ENCODE measurements at regions not wholly inside any gene's neighbourhood (a gene's known extent, or its start where the extent isn't known, plus 50 kb on each side); places are given as distances from the start of the nearest gene placed in this dataset.
"Not testable (repeated sequence)": the region's sequence is repeated elsewhere in the genome, so short reads cannot be mapped to it uniquely, and the experiment has no call there.

GRCh38 chr6:119418084-119418483, 68.5 kb upstream of the MAN1A1 start:
- not testable (repeated sequence) for TF ChIP-seq EZH2 (IDR thresholded peaks at IDR 0.05; ENCODE audit: low read length)
- TF ChIP-seq, protein P1, sequence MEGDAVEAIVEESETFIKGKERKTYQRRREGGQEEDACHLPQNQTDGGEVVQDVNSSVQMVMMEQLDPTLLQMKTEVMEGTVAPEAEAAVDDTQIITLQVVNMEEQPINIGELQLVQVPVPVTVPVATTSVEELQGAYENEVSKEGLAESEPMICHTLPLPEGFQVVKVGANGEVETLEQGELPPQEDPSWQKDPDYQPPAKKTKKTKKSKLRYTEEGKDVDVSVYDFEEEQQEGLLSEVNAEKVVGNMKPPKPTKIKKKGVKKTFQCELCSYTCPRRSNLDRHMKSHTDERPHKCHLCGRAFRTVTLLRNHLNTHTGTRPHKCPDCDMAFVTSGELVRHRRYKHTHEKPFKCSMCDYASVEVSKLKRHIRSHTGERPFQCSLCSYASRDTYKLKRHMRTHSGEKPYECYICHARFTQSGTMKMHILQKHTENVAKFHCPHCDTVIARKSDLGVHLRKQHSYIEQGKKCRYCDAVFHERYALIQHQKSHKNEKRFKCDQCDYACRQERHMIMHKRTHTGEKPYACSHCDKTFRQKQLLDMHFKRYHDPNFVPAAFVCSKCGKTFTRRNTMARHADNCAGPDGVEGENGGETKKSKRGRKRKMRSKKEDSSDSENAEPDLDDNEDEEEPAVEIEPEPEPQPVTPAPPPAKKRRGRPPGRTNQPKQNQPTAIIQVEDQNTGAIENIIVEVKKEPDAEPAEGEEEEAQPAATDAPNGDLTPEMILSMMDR (optimal IDR thresholded peaks at IDR 0.05 in 1 of 3, IDR thresholded peaks at IDR 0.05 in 1 of 3, conservative IDR thresholded peaks at IDR 0.05 in 1 of 3; ENCODE audit: extremely low read depth in 1 of 3, insufficient read depth in 2 of 3, low read length in 3 of 3) = not testable (repeated sequence)

Measured in keratinocyte (primary cell).